Thyroid gland (tissue), 4 donors: ENCODE measurements at regions not wholly inside any gene's neighbourhood (a gene's known extent, or its start where the extent isn't known, plus 50 kb on each side); places are given as distances from the start of the nearest gene placed in this dataset.

ENCODE experiments used
- DNase-seq, 2 donors: peaks; one replicate each; pipeline ENCODE4 v3.0.0-alpha.2; 2019
- H3K27ac ChIP-seq, 3 donors: fragments of 200-600 bp; sonication (generic); 1 replicate in 2 of 3; 2 replicates in 1 of 3; pipeline ENCODE4 v1.5.1; 2016 to 2019; ENCODE audit warnings: mild to moderate bottlenecking in 1 of 3, moderate library complexity in 1 of 3
- H3K27me3 ChIP-seq: fragments of 200-600 bp; sonication (generic); one replicate; pipeline ENCODE4 v1.5.1; 2019
- H3K36me3 ChIP-seq, 2 donors: fragments of 200-600 bp; sonication (generic); one replicate each; pipeline ENCODE4 v1.5.1; 2016 to 2019
- H3K4me1 ChIP-seq, 2 donors: fragments of 200-600 bp; sonication (generic); one replicate each; pipeline ENCODE4 v1.5.1; 2017 to 2019
- H3K4me3 ChIP-seq, 3 donors: fragments of 200-600 bp; sonication (generic); replicated peaks in 1 of 3; 1 replicate in 2 of 3; 2 replicates in 1 of 3; pipeline ENCODE4 v1.5.1; 2016; ENCODE audit warnings: mild to moderate bottlenecking in 1 of 3
- H3K9me3 ChIP-seq: fragments of 200-600 bp; sonication (generic); one replicate; pipeline ENCODE4 v1.5.1; 2017
- CTCF ChIP-seq, 6 experiments: fragments of 200-600 bp in 3 of 6; fragments of 450-650 bp in 3 of 6; sonication (generic) in 3 of 6; IDR thresholded peaks; one replicate each; pipeline ENCODE4 v1.5.1; 2016 to 2019; ENCODE audit warnings: antibody characterized with exemption in 6 of 6, mild to moderate bottlenecking in 2 of 6, inconsistent platforms in 1 of 6, moderate library complexity in 1 of 6
- POLR2A ChIP-seq, 2 donors: fragments of 450-650 bp; IDR thresholded peaks; one replicate each; pipeline ENCODE4 v1.6.1; 2017; ENCODE audit warnings: antibody characterized with exemption in 2 of 2, mild to moderate bottlenecking in 2 of 2, moderate library complexity in 1 of 2
- WGBS, 2 donors: methylation state at CpG; one replicate each; pipeline ENCODE4 v1.1.5; 2017; 5-methylcytosine and 5-hydroxymethylcytosine counted together
- intact Hi-C: fragments of 100-400 bp; cut with DNase I; formaldehyde crosslinking; loops from one replicate; pipeline ENCODE4 v1.15.1; 2023

GRCh38 chr6:85383042-85383441, 66.8 kb upstream of the NT5E start:
- no peaks in the 10 kb centered on the region for H3K9me3 ChIP-seq
- H3K36me3 ChIP-seq, result no peaks in the 10 kb centered on the region
- intact Hi-C loops, result no loop called here
- H3K27ac ChIP-seq, result no peak overlapping the region
- TF ChIP-seq CTCF (IDR thresholded peaks at IDR 0.05) (no peak), POLR2A (IDR thresholded peaks at IDR 0.05) (no peak)
- DNase-seq, result no peak
- H3K4me1 ChIP-seq, result no peaks in the 10 kb centered on the region
- H3K4me3 ChIP-seq, result no peak overlapping the region
- WGBS, 2 donors, result 54 to 56% methylated on average over 6 of the region's 6 CpGs
- H3K27me3 ChIP-seq, result no peaks in the 10 kb centered on the region

GRCh38 chr6:85382541-85382940, 67.3 kb upstream of the NT5E start:
- 80 to 93% methylated on average over 5 of the region's 5 CpGs for WGBS, 2 donors
- DNase-seq, result no peak
- Histone ChIP-seq H3K4me3 (no peak overlapping the region), H3K4me1 (no peaks in the 10 kb centered on the region), H3K9me3 (no peaks in the 10 kb centered on the region), H3K36me3 (no peaks in the 10 kb centered on the region), H3K27ac (no peak overlapping the region), H3K27me3 (no peaks in the 10 kb centered on the region)
- TF ChIP-seq CTCF (IDR thresholded peaks at IDR 0.05) (no peak), POLR2A (IDR thresholded peaks at IDR 0.05) (no peak)
- intact Hi-C loops, result no loop called here

GRCh38 chr6:85372915-85373270, 77.0 kb upstream of the NT5E start:
- H3K4me3 ChIP-seq, result no peak overlapping the region
- intact Hi-C loops, result no loop called here
- no peak for TF ChIP-seq CTCF (IDR thresholded peaks at IDR 0.05)
- TF ChIP-seq POLR2A (IDR thresholded peaks at IDR 0.05), result no peak
- 99 to 100% methylated on average over 2 of the region's 2 CpGs for WGBS, 2 donors
- no peaks in the 10 kb centered on the region for H3K36me3 ChIP-seq
- no peaks in the 10 kb centered on the region for H3K4me1 ChIP-seq
- H3K27ac ChIP-seq, result no peak overlapping the region
- H3K27me3 ChIP-seq, result no peaks in the 10 kb centered on the region
- no peaks in the 10 kb centered on the region for H3K9me3 ChIP-seq
- DNase-seq, result no peak

GRCh38 chr6:85372188-85372914, 77.5 kb upstream of the NT5E start:
- WGBS, 2 donors, result 83 to 86% methylated on average over 9 of the region's 9 CpGs
- Histone ChIP-seq H3K4me3 (no peak overlapping the region), H3K9me3 (no peaks in the 10 kb centered on the region), H3K27me3 (no peaks in the 10 kb centered on the region), H3K4me1 (no peaks in the 10 kb centered on the region), H3K27ac (no peak overlapping the region), H3K36me3 (no peaks in the 10 kb centered on the region)
- DNase-seq, result no peak
- intact Hi-C loops, result no loop called here
- no peak for TF ChIP-seq CTCF (IDR thresholded peaks at IDR 0.05)
- no peak for TF ChIP-seq POLR2A (IDR thresholded peaks at IDR 0.05)

GRCh38 chr6:85368631-85369030, 81.3 kb upstream of the NT5E start:
- Histone ChIP-seq H3K27me3 (no peaks in the 10 kb centered on the region), H3K27ac (no peak overlapping the region), H3K36me3 (no peaks in the 10 kb centered on the region), H3K4me1 (no peaks in the 10 kb centered on the region), H3K9me3 (no peaks in the 10 kb centered on the region), H3K4me3 (no peak overlapping the region)
- intact Hi-C loops, result no loop called here
- TF ChIP-seq CTCF (IDR thresholded peaks at IDR 0.05) (no peak), POLR2A (IDR thresholded peaks at IDR 0.05) (no peak)
- 80 to 87% methylated on average over 5 of the region's 5 CpGs for WGBS, 2 donors
- DNase-seq, result no peak
